Astrocyte (in vitro differentiated cells and primary cell): ENCODE measurements at regions not wholly inside any gene's neighbourhood (a gene's known extent, or its start where the extent isn't known, plus 50 kb on each side); places are given as distances from the start of the nearest gene placed in this dataset.
"Not testable (repeated sequence)": the region's sequence is repeated elsewhere in the genome, so short reads cannot be mapped to it uniquely, and the experiment has no call there.

ENCODE experiments used
- DNase-seq: peaks from one replicate; pipeline ENCODE4 v3.0.0-alpha.2; 2010; ENCODE audit warnings: low read depth
- FAIRE-seq: peaks from 2 replicates; lab custom pipeline; 2011; peaks lifted over from hg19 to GRCh38; lab: Jason Lieb, UNC
- H2AFZ ChIP-seq: 2 replicates; pipeline ENCODE4 v1.6.0; 2012; ENCODE audit warnings: low read depth, low read length, inconsistent platforms
- H3K27ac ChIP-seq: 2 replicates; pipeline ENCODE4 v1.5.1; 2011; ENCODE audit warnings: low read depth, low read length, inconsistent platforms
- H3K27me3 ChIP-seq: 2 replicates; pipeline ENCODE4 v1.6.0; 2011; ENCODE audit warnings: low read length, inconsistent platforms; ENCODE audit not compliant: insufficient read depth
- H3K36me3 ChIP-seq: 2 replicates; pipeline ENCODE4 v1.5.1; 2011; ENCODE audit warnings: low read length, inconsistent platforms; ENCODE audit not compliant: insufficient read depth
- H3K4me1 ChIP-seq: 2 replicates; pipeline ENCODE4 v1.5.1; 2011; ENCODE audit warnings: low read length, inconsistent platforms; ENCODE audit not compliant: insufficient read depth
- H3K4me2 ChIP-seq: 2 replicates; pipeline ENCODE4 v1.6.0; 2012; ENCODE audit warnings: low read length, inconsistent platforms
- H3K4me3 ChIP-seq: 2 replicates; pipeline ENCODE4 v1.5.1; 2011; ENCODE audit warnings: low read depth, mild to moderate bottlenecking, low read length, inconsistent platforms; ENCODE audit not compliant: insufficient read depth
- H3K79me2 ChIP-seq: 2 replicates; pipeline ENCODE4 v1.6.0; 2012; ENCODE audit warnings: mild to moderate bottlenecking, low read length, inconsistent platforms; ENCODE audit not compliant: insufficient read depth
- H3K9ac ChIP-seq: 2 replicates; pipeline ENCODE4 v1.6.0; 2012; ENCODE audit warnings: mild to moderate bottlenecking, low read length, inconsistent platforms
- H3K9me3 ChIP-seq: 2 replicates; pipeline ENCODE4 v1.5.1; 2012; ENCODE audit warnings: low read depth, mild to moderate bottlenecking, low read length, inconsistent platforms; ENCODE audit not compliant: insufficient read depth
- H4K20me1 ChIP-seq: 2 replicates; pipeline ENCODE4 v1.6.0; 2012; ENCODE audit warnings: low read length, inconsistent platforms; ENCODE audit not compliant: insufficient read depth
- H3K27ac Mint-ChIP-seq: one replicate; pipeline ENCODE4 v1.8.0; 2021; ENCODE audit warnings: mild to moderate bottlenecking, mixed read lengths; ENCODE audit not compliant: unreplicated experiment
- H3K27me3 Mint-ChIP-seq: one replicate; pipeline ENCODE4 v1.8.0; 2021; ENCODE audit warnings: low read depth, mixed read lengths; ENCODE audit not compliant: unreplicated experiment
- H3K36me3 Mint-ChIP-seq: one replicate; pipeline ENCODE4 v1.8.0; 2021; ENCODE audit warnings: low read depth, mixed read lengths; ENCODE audit not compliant: unreplicated experiment
- H3K4me1 Mint-ChIP-seq: one replicate; pipeline ENCODE4 v1.8.0; 2021; ENCODE audit warnings: low read depth, mixed read lengths; ENCODE audit not compliant: unreplicated experiment
- H3K4me3 Mint-ChIP-seq: one replicate; pipeline ENCODE4 v1.8.0; 2021; ENCODE audit warnings: mild to moderate bottlenecking, moderate library complexity, mixed read lengths; ENCODE audit not compliant: unreplicated experiment
- H3K9me3 Mint-ChIP-seq: one replicate; pipeline ENCODE4 v1.8.0; 2021; ENCODE audit warnings: mild to moderate bottlenecking, mixed read lengths; ENCODE audit not compliant: unreplicated experiment
- CTCF ChIP-seq: IDR thresholded peaks from 2 replicates; pipeline ENCODE4 v1.5.1; 2011; ENCODE audit warnings: low read depth, mild to moderate bottlenecking, inconsistent platforms, low read length, moderate library complexity; ENCODE audit not compliant: insufficient read depth
- EZH2 ChIP-seq: IDR thresholded peaks from 2 replicates; pipeline ENCODE4 v1.6.1; 2012; ENCODE audit warnings: mild to moderate bottlenecking, low read length, inconsistent platforms; ENCODE audit not compliant: insufficient read depth

GRCh38 chr10:53361936-53362335 is 589.4 kb upstream of the MBL2 start:
- H3K79me2 ChIP-seq: no peaks in the 10 kb centered on the region

GRCh38 chr10:53361281-53361680 is 588.7 kb upstream of the MBL2 start:
- Histone ChIP-seq H3K9ac (no peak overlapping the region), H3K4me1 (no peaks in the 10 kb centered on the region), H3K27me3 (no peaks in the 10 kb centered on the region), H3K4me3 (no peak overlapping the region), H3K9me3 (no peaks in the 10 kb centered on the region), H3K4me2 (no peak overlapping the region), H4K20me1 (no peaks in the 10 kb centered on the region), H3K36me3 (no peaks in the 10 kb centered on the region), H2AFZ (no peak overlapping the region), H3K79me2 (no peaks in the 10 kb centered on the region), H3K27ac (no peak overlapping the region)
- no peaks in the 10 kb centered on the region for H3K9me3 Mint-ChIP-seq
- no peaks in the 10 kb centered on the region for H3K27me3 Mint-ChIP-seq
- FAIRE-seq (no peak), DNase-seq (no peak)
- H3K27ac Mint-ChIP-seq: no peak overlapping the region
- TF ChIP-seq EZH2 (no peak), CTCF (no peak)
- no peaks in the 10 kb centered on the region for H3K36me3 Mint-ChIP-seq
- H3K4me3 Mint-ChIP-seq: no peak overlapping the region
- H3K4me1 Mint-ChIP-seq: peaks cover 11% of the 10 kb centered on the region

More at GRCh38 chr10:53361936-53362335, 589.4 kb upstream of the MBL2 start:
- H3K27me3 Mint-ChIP-seq: no peaks in the 10 kb centered on the region
- H3K27ac Mint-ChIP-seq: no peak overlapping the region
- H3K4me3 ChIP-seq: no peak overlapping the region
- no peaks in the 10 kb centered on the region for H3K9me3 Mint-ChIP-seq
- FAIRE-seq (no peak), DNase-seq (no peak)
- TF ChIP-seq CTCF (no peak), EZH2 (no peak)
- no peaks in the 10 kb centered on the region for H3K36me3 ChIP-seq
- H3K9me3 ChIP-seq: no peaks in the 10 kb centered on the region
- H3K4me3 Mint-ChIP-seq: no peak overlapping the region
- H3K4me1 Mint-ChIP-seq: peaks cover 9% of the 10 kb centered on the region
- H3K36me3 Mint-ChIP-seq: no peaks in the 10 kb centered on the region
- H3K4me1 ChIP-seq: no peaks in the 10 kb centered on the region
- H3K27ac ChIP-seq: no peak overlapping the region
- H4K20me1 ChIP-seq: no peaks in the 10 kb centered on the region
- no peak overlapping the region for H3K4me2 ChIP-seq
- H3K27me3 ChIP-seq: no peaks in the 10 kb centered on the region
- no peak overlapping the region for H3K9ac ChIP-seq
- H2AFZ ChIP-seq: no peak overlapping the region

GRCh38 chr10:53358978-53359377 is 586.4 kb upstream of the MBL2 start:
- H3K36me3 ChIP-seq, FAIRE-seq, H3K36me3 Mint-ChIP-seq, H3K27me3 Mint-ChIP-seq, H3K9ac ChIP-seq, H2AFZ ChIP-seq, H3K4me1 ChIP-seq, H3K4me3 ChIP-seq, H3K27me3 ChIP-seq, H4K20me1 ChIP-seq, H3K4me3 Mint-ChIP-seq, H3K9me3 Mint-ChIP-seq, H3K4me2 ChIP-seq, DNase-seq, H3K79me2 ChIP-seq, H3K27ac Mint-ChIP-seq, H3K9me3 ChIP-seq, H3K27ac ChIP-seq: not testable (repeated sequence)
- peaks cover 11% of the 10 kb centered on the region for H3K4me1 Mint-ChIP-seq
